ENCODE measurements at regions not wholly inside any gene's neighbourhood (a gene's known extent, or its start where the extent isn't known, plus 50 kb on each side); places are given as distances from the start of the nearest gene placed in this dataset.

GRCh38 chr10:106442223-106442622 lies 722.3 kb downstream of the SORCS1 start:
- DNase-seq (ENCODE audit: low read depth): no peak
- TF ChIP-seq CTCF (IDR thresholded peaks at IDR 0.05; ENCODE audit: low read depth, low read length, missing control alignments): no peak
- H3K4me3 ChIP-seq (ENCODE audit: low read depth, low read length): no peak overlapping the region

GRCh38 chr10:106440767-106441166 lies 723.7 kb downstream of the SORCS1 start:
- no peak for DNase-seq (ENCODE audit: low read depth)
- no peak for TF ChIP-seq CTCF (IDR thresholded peaks at IDR 0.05; ENCODE audit: low read depth, low read length, missing control alignments)
- no peak overlapping the region for H3K4me3 ChIP-seq (ENCODE audit: low read depth, low read length)

GRCh38 chr10:106440355-106440754 lies 724.2 kb downstream of the SORCS1 start:
- no peak for TF ChIP-seq CTCF (IDR thresholded peaks at IDR 0.05; ENCODE audit: low read depth, low read length, missing control alignments)
- no peak overlapping the region for H3K4me3 ChIP-seq (ENCODE audit: low read depth, low read length)
- no peak for DNase-seq (ENCODE audit: low read depth)

- no peak for DNase-seq (ENCODE audit: low read depth)
- TF ChIP-seq CTCF (IDR thresholded peaks at IDR 0.05; ENCODE audit: low read depth, low read length, missing control alignments): no peak
- H3K4me3 ChIP-seq (ENCODE audit: low read depth, low read length): no peak overlapping the region
Measured at GRCh38 chr10:106439366-106439765, 725.1 kb downstream of the SORCS1 start.

GRCh38 chr10:106438386-106438785 lies 726.1 kb downstream of the SORCS1 start:
- TF ChIP-seq CTCF (IDR thresholded peaks at IDR 0.05; ENCODE audit: low read depth, low read length, missing control alignments): no peak
- no peak overlapping the region for H3K4me3 ChIP-seq (ENCODE audit: low read depth, low read length)
- no peak for DNase-seq (ENCODE audit: low read depth)

- TF ChIP-seq CTCF (IDR thresholded peaks at IDR 0.05; ENCODE audit: low read depth, low read length, missing control alignments): no peak
- no peak for DNase-seq (ENCODE audit: low read depth)
- no peak overlapping the region for H3K4me3 ChIP-seq (ENCODE audit: low read depth, low read length)
Measured at GRCh38 chr10:106436123-106436715, 728.3 kb downstream of the SORCS1 start.

GRCh38 chr10:106435081-106435480 lies 729.4 kb downstream of the SORCS1 start:
- TF ChIP-seq CTCF (IDR thresholded peaks at IDR 0.05; ENCODE audit: low read depth, low read length, missing control alignments): no peak
- H3K4me3 ChIP-seq (ENCODE audit: low read depth, low read length): no peak overlapping the region
- DNase-seq (ENCODE audit: low read depth): no peak

Data from GM12864 (cell line).